GM12865 (cell line): ENCODE measurements at regions not wholly inside any gene's neighbourhood (a gene's known extent, or its start where the extent isn't known, plus 50 kb on each side); places are given as distances from the start of the nearest gene placed in this dataset.

Source experiments
- DNase-seq: peaks from one replicate; pipeline ENCODE4 v3.0.0; 2010; ENCODE audit warnings: low read depth
- H3K4me3 ChIP-seq: 2 replicates; pipeline ENCODE4 v1.5.1; 2011; ENCODE audit warnings: mild to moderate bottlenecking, low read depth, low read length, control low read depth
- CTCF ChIP-seq: IDR thresholded peaks from 2 replicates; pipeline ENCODE4 v1.5.1; 2011; ENCODE audit warnings: low read length, control low read depth, low read depth, inconsistent platforms; ENCODE audit not compliant: insufficient read depth; ENCODE audit errors: missing control alignments

- TF ChIP-seq CTCF: no peak
- no peak overlapping the region for H3K4me3 ChIP-seq
- DNase-seq: no peak
These were observed 264.3 kb downstream of the MIAT start for GRCh38 chr22:26921726-26922125.

DNA sequence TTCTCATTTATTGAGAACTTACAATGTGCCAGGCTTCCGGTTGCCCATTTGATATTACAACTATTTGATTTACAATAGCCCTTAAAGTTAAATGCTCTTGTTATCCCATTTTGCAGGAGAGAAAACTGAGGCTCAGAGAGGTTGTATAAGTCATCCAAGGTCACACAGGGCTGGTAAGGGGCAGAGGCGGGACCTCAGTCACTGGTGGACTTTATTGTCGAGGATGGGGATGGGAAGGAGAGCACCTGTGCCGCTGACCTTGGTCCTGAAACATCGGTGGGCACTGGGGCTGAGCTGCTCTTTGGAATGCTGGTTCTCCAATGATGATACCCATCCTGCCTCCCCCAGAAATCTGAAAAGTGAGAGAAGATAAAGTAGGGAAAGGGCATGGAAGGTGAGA, 265.4 kb downstream of the MIAT start:
- TF ChIP-seq CTCF: no peak
- no peak for DNase-seq
- H3K4me3 ChIP-seq: no peak overlapping the region

GRCh38 chr22:26923531-26923930, 266.1 kb downstream of the MIAT start:
- no peak for DNase-seq
- TF ChIP-seq CTCF: no peak
- H3K4me3 ChIP-seq: no peak overlapping the region

DNA sequence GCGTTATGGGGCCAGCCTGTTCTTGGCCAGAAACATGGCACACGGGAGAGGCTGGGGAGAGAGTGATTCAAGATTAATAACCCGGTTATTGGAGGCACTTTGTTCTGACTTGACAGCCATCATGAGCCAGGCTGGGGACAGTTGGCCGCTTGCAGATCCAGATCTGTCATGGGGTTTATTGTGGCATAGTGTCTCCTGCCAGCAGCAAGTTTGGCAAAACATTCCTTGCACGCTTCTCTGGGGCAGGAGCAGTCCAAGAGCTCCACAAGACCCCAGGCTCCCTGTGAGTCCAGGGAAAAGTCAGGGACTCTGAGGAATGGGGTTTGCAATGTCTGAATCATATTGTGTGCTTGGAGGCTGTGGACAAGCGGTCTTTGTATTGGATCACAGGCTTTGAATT, 270.4 kb downstream of the MIAT start:
- no peak for TF ChIP-seq CTCF
- no peak overlapping the region for H3K4me3 ChIP-seq
- DNase-seq: no peak

- no peak for DNase-seq
- H3K4me3 ChIP-seq: no peak overlapping the region
- no peak for TF ChIP-seq CTCF
These were observed 274.1 kb downstream of the MIAT start for GRCh38 chr22:26931471-26931870.

DNA sequence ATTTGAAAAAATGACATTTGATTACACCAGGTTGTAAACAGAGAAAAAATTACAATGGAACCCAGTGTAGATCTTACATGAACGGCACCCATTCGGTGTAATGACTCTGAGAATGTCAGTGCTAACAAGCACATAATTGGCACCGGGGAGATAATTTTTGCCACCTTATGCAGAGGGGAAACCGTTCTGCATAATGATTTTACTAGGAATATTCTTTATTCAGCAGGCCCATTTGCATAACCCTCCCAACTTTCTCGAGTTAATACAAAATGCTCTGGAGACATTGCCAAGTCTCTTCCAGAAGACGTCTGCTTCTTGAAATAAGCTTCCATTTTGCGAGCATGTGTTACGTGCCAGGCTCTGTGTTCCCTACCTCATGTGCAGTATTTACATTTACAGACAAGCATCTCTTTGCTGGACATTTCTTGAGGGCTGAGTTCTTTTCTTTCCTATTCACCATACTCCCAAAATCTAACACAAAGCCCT, 275.8 kb downstream of the MIAT start:
- H3K4me3 ChIP-seq: no peak overlapping the region
- TF ChIP-seq CTCF: no peak
- DNase-seq: no peak

DNA sequence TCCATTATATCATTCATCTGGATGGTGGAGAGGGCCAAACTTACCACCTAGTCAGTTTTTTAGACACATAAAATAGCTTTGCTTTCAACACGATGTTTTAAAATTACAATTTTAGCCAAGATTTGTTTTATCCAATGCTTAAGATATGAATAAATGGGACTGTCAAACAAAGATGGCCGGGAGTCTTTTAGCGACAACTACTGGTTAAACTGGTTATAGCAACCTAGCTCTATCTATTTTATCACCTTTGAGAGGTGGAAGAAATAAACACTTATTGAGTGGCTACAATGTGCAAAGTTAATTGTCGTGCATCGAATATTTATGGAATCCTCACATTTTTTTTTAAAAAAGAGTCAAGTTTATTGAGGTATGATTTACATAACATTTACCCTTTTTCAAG, 279.8 kb downstream of the MIAT start:
- DNase-seq: no peak
- TF ChIP-seq CTCF: no peak
- no peak overlapping the region for H3K4me3 ChIP-seq
